Neuronal stem cell (in vitro differentiated cells): ENCODE measurements at regions not wholly inside any gene's neighbourhood (a gene's known extent, or its start where the extent isn't known, plus 50 kb on each side); places are given as distances from the start of the nearest gene placed in this dataset.

Source experiments
- DNase-seq: peaks from one replicate; pipeline ENCODE4 v3.0.0-alpha.2; 2013; ENCODE audit warnings: low spot score
- H2AFZ ChIP-seq: one replicate; pipeline ENCODE4 v1.6.1; 2013; ENCODE audit warnings: mild to moderate bottlenecking, low read length, inconsistent platforms
- H2AK5ac ChIP-seq: 2 replicates; pipeline ENCODE4 v1.6.1; 2013; ENCODE audit warnings: low read depth, mild to moderate bottlenecking, inconsistent platforms, low read length, moderate library complexity, mixed read lengths
- H2BK120ac ChIP-seq: 2 replicates; pipeline ENCODE4 v1.6.1; 2013; ENCODE audit warnings: low read depth, mild to moderate bottlenecking, inconsistent platforms, low read length, moderate library complexity, mixed read lengths
- H2BK12ac ChIP-seq: one replicate; pipeline ENCODE4 v1.6.1; 2013; ENCODE audit warnings: low read length, inconsistent platforms
- H2BK15ac ChIP-seq: 2 replicates; pipeline ENCODE4 v1.6.1; 2013; ENCODE audit warnings: mild to moderate bottlenecking, low read length, inconsistent platforms, mixed read lengths
- H2BK5ac ChIP-seq: one replicate; pipeline ENCODE4 v1.6.1; 2013; ENCODE audit warnings: inconsistent platforms, mild to moderate bottlenecking, low read length, moderate library complexity
- H3K14ac ChIP-seq: one replicate; pipeline ENCODE4 v1.6.1; 2013; ENCODE audit warnings: low read length, inconsistent platforms
- H3K18ac ChIP-seq: 2 replicates; pipeline ENCODE4 v1.6.1; 2013; ENCODE audit warnings: low read length, inconsistent platforms
- H3K23ac ChIP-seq: 2 replicates; pipeline ENCODE4 v1.6.1; 2013; ENCODE audit warnings: low read depth, mild to moderate bottlenecking, mixed read lengths, low read length, inconsistent platforms; ENCODE audit not compliant: poor library complexity
- H3K27ac ChIP-seq: replicated peaks from 3 replicates; pipeline ENCODE4 v1.5.1; 2013; ENCODE audit warnings: low read length, inconsistent platforms
- H3K27me3 ChIP-seq, 3 experiments: 2 replicates each; pipeline ENCODE4 v1.6.1; 2013; ENCODE audit warnings: low read length in 3 of 3, mild to moderate bottlenecking in 2 of 3, inconsistent platforms in 1 of 3, low read depth in 1 of 3, mixed read lengths in 1 of 3, moderate library complexity in 1 of 3; ENCODE audit not compliant: control insufficient read depth in 3 of 3, insufficient read depth in 3 of 3
- H3K36me3 ChIP-seq, 2 donors: replicated peaks in 1 of 2; 2 replicates each; pipeline ENCODE4 v1.6.1; 2013; ENCODE audit warnings: low read length in 2 of 2; ENCODE audit not compliant: control insufficient read depth in 2 of 2, insufficient read depth in 2 of 2
- H3K4ac ChIP-seq: 2 replicates; pipeline ENCODE4 v1.6.1; 2013; ENCODE audit warnings: inconsistent platforms, mild to moderate bottlenecking, low read length, moderate library complexity
- H3K4me1 ChIP-seq, 2 donors: 1 replicate in 1 of 2; 2 replicates in 1 of 2; pipeline ENCODE4 v1.6.1; 2013; ENCODE audit warnings: low read length in 2 of 2, low read depth in 1 of 2; ENCODE audit not compliant: control insufficient read depth in 2 of 2, insufficient read depth in 1 of 2
- H3K4me2 ChIP-seq: one replicate; pipeline ENCODE4 v1.6.1; 2013; ENCODE audit warnings: mild to moderate bottlenecking, low read length, inconsistent platforms; ENCODE audit not compliant: insufficient read depth, poor library complexity, severe bottlenecking
- H3K4me3 ChIP-seq, 2 donors: 2 replicates each; pipeline ENCODE4 v1.5.1; 2013; ENCODE audit warnings: low read length in 2 of 2, mild to moderate bottlenecking in 2 of 2, inconsistent platforms in 1 of 2, moderate library complexity in 1 of 2
- H3K79me1 ChIP-seq: one replicate; pipeline ENCODE4 v1.6.1; 2013; ENCODE audit warnings: low read depth, mild to moderate bottlenecking, inconsistent platforms, low read length, moderate library complexity
- H3K9ac ChIP-seq: one replicate; pipeline ENCODE4 v1.6.1; 2013; ENCODE audit warnings: mild to moderate bottlenecking, low read depth, low read length, inconsistent platforms; ENCODE audit not compliant: poor library complexity
- H3K9me3 ChIP-seq, 2 donors: replicated peaks in 1 of 2; 2 replicates each; pipeline versions ENCODE3 to v1.6.1; 2013; ENCODE audit warnings: low read length in 2 of 2, mild to moderate bottlenecking in 2 of 2, inconsistent platforms in 1 of 2, low read depth in 1 of 2, mixed read lengths in 1 of 2, moderate library complexity in 1 of 2; ENCODE audit not compliant: control insufficient read depth in 2 of 2, insufficient read depth in 1 of 2
- H4K8ac ChIP-seq: one replicate; pipeline ENCODE4 v1.6.1; 2013; ENCODE audit warnings: low read depth, mild to moderate bottlenecking, inconsistent platforms, low read length, moderate library complexity
- H4K91ac ChIP-seq: one replicate; pipeline ENCODE4 v1.6.1; 2013; ENCODE audit warnings: low read length, low read depth, mild to moderate bottlenecking, inconsistent platforms; ENCODE audit not compliant: poor library complexity
- WGBS, 2 donors: extraction: QIAGEN DNeasy Blood & Tissue Kit; methylation state at CpG; one replicate each; pipeline ENCODE4 v1.1.7; 2013; ENCODE audit warnings: missing lambda C conversion rate in 2 of 2, mixed read lengths in 1 of 2; ENCODE audit not compliant: insufficient read length in 2 of 2, insufficient replicate concordance in 1 of 2; ENCODE audit errors: extremely low coverage in 2 of 2; 5-methylcytosine and 5-hydroxymethylcytosine counted together

DNA sequence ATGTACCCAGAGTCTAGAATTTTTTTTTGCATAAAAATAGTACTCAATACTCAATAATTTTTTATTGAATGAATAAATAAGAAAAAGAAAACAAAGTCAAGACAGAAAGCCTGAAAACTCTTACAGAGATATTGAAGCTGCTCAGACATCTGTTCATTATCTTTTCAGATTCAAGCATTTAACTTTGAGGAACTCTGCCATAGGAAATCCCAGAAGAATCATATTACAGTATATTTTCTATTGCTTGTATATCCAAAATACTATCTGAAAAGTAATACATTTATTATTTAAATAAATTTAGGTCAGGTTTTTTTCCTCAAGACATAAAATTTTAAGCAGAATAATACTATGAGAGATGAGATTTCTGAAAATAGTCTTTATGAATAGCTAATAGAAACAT, 755.9 kb upstream of the ADGRL4 start:
- H3K14ac ChIP-seq: no peak overlapping the region
- H3K27me3 ChIP-seq: no peaks in the 10 kb centered on the region
- no peak overlapping the region for H3K27ac ChIP-seq
- H2BK12ac ChIP-seq: no peak overlapping the region
- no peak overlapping the region for H3K18ac ChIP-seq
- no peak overlapping the region for H2BK5ac ChIP-seq
- H3K79me1 ChIP-seq: no peaks in the 10 kb centered on the region
- H2AK5ac ChIP-seq: no peak overlapping the region
- no peak overlapping the region for H4K91ac ChIP-seq
- no peaks in the 10 kb centered on the region for H3K4me1 ChIP-seq
- no peak overlapping the region for H3K23ac ChIP-seq
- no peak overlapping the region for H4K8ac ChIP-seq
- no peaks in the 10 kb centered on the region for H3K9me3 ChIP-seq
- no peak overlapping the region for H2BK15ac ChIP-seq
- no peak overlapping the region for H3K4ac ChIP-seq
- no peak for DNase-seq
- no peak overlapping the region for H2AFZ ChIP-seq
- no peak overlapping the region for H2BK120ac ChIP-seq
- H3K4me3 ChIP-seq: no peak overlapping the region
- H3K9ac ChIP-seq: no peak overlapping the region
- no peaks in the 10 kb centered on the region for H3K36me3 ChIP-seq
- H3K4me2 ChIP-seq: no peak overlapping the region

DNA sequence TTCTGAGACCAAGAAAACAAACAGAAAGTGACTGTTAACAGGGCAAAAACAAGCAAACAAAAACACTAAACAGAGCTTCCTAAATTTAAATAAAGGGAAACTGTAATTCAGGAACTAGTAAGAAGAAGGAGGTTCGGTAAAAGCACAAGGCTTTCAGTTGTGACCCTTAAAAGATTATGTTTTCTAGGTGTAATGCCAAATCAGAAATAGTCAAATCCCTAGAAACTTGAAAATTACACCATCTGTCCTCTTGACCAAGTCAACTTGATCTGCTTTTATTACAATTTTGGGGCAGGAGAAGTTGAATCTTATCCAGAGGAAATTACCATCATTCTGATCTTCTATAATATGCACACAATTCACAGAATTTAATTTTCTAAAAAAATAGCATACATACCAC, 754.0 kb upstream of the ADGRL4 start:
- WGBS, 2 donors: no CpG with 5 or more reads among the region's 1 CpG

DNA sequence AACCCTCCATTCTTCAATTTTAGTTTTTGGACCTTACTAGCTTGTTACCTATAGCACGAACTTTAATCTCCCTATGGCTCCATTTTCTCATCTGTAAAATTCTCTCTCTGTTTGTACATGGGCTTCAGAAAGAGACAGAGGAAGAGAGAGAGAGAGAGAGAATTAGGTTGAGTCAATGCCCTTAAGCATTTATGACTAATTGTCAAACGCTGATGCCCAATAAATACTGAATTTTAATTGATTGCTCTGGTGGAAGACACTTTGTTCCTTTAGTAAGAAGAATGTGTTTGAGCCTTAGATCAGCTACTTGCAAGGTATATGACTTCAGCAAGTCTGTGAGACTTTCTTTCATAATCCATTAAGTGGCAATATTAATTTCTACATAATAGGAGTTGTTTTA, 743.1 kb upstream of the ADGRL4 start:
- no peak for DNase-seq
- no peak overlapping the region for H2BK15ac ChIP-seq
- no peak overlapping the region for H3K4ac ChIP-seq
- H3K4me3 ChIP-seq: no peak overlapping the region
- no peak overlapping the region for H3K9ac ChIP-seq
- H4K8ac ChIP-seq: no peak overlapping the region
- H3K9me3 ChIP-seq: no peaks in the 10 kb centered on the region
- no peaks in the 10 kb centered on the region for H3K79me1 ChIP-seq
- H3K18ac ChIP-seq: no peak overlapping the region
- no peaks in the 10 kb centered on the region for H3K4me1 ChIP-seq
- no peak overlapping the region for H3K27ac ChIP-seq
- no peak overlapping the region for H2BK5ac ChIP-seq
- H2BK12ac ChIP-seq: no peak overlapping the region
- H2AFZ ChIP-seq: no peak overlapping the region
- H2BK120ac ChIP-seq: no peak overlapping the region
- H3K27me3 ChIP-seq: no peaks in the 10 kb centered on the region
- H3K23ac ChIP-seq: no peak overlapping the region
- WGBS, 2 donors: no CpG with 5 or more reads among the region's 2 CpGs
- no peaks in the 10 kb centered on the region for H3K36me3 ChIP-seq
- no peak overlapping the region for H3K4me2 ChIP-seq
- H3K14ac ChIP-seq: no peak overlapping the region
- H4K91ac ChIP-seq: no peak overlapping the region
- no peak overlapping the region for H2AK5ac ChIP-seq

More for the DNA sequence above, 754.0 kb upstream of the ADGRL4 start:
- no peak overlapping the region for H4K91ac ChIP-seq
- no peak overlapping the region for H2BK15ac ChIP-seq
- H3K23ac ChIP-seq: no peak overlapping the region
- no peak overlapping the region for H3K14ac ChIP-seq
- no peak for DNase-seq
- H3K36me3 ChIP-seq: no peaks in the 10 kb centered on the region
- H3K79me1 ChIP-seq: no peaks in the 10 kb centered on the region
- H2BK5ac ChIP-seq: no peak overlapping the region
- no peak overlapping the region for H3K4ac ChIP-seq
- no peaks in the 10 kb centered on the region for H3K9me3 ChIP-seq
- H2AFZ ChIP-seq: no peak overlapping the region
- no peak overlapping the region for H2BK12ac ChIP-seq
- no peak overlapping the region for H3K9ac ChIP-seq
- H3K4me2 ChIP-seq: no peak overlapping the region
- H3K27ac ChIP-seq: no peak overlapping the region
- H3K18ac ChIP-seq: no peak overlapping the region
- no peak overlapping the region for H2AK5ac ChIP-seq
- H4K8ac ChIP-seq: no peak overlapping the region
- no peak overlapping the region for H3K4me3 ChIP-seq
- H3K4me1 ChIP-seq: no peaks in the 10 kb centered on the region
- no peaks in the 10 kb centered on the region for H3K27me3 ChIP-seq
- H2BK120ac ChIP-seq: no peak overlapping the region

DNA sequence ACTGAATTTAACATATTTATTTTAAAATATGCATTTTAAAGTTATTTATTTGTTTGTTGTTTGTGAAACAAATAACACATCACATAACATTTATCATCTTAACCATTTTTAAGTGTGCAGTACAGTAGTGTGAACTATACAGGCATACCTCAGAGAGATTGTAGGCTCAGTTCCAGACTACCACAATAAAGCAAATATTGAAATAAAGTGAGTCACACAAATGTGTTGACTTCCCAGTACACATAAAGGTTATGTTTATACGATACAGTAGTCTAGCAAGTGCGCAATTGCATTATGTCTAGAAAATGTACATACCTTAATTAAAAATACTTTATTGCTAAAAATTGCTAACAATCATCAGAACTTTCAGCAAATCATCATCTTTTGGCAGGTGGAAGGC, 739.4 kb upstream of the ADGRL4 start:
- no peak overlapping the region for H2AK5ac ChIP-seq
- no peak overlapping the region for H3K4ac ChIP-seq
- H3K18ac ChIP-seq: no peak overlapping the region
- no peak overlapping the region for H3K4me3 ChIP-seq
- no peak for DNase-seq
- H3K9ac ChIP-seq: no peak overlapping the region
- H3K4me2 ChIP-seq: no peak overlapping the region
- no peaks in the 10 kb centered on the region for H3K9me3 ChIP-seq
- no CpG with 5 or more reads among the region's 2 CpGs for WGBS, 2 donors
- no peaks in the 10 kb centered on the region for H3K79me1 ChIP-seq
- no peak overlapping the region for H4K91ac ChIP-seq
- no peak overlapping the region for H2BK5ac ChIP-seq
- no peaks in the 10 kb centered on the region for H3K27me3 ChIP-seq
- H3K23ac ChIP-seq: no peak overlapping the region
- no peaks in the 10 kb centered on the region for H3K36me3 ChIP-seq
- H2BK15ac ChIP-seq: no peak overlapping the region
- H2BK120ac ChIP-seq: no peak overlapping the region
- no peak overlapping the region for H3K27ac ChIP-seq
- no peak overlapping the region for H3K14ac ChIP-seq
- H2AFZ ChIP-seq: no peak overlapping the region
- H3K4me1 ChIP-seq: no peaks in the 10 kb centered on the region
- H2BK12ac ChIP-seq: no peak overlapping the region
- H4K8ac ChIP-seq: no peak overlapping the region
